WTC11 (cell line): ENCODE measurements at regions not wholly inside any gene's neighbourhood (a gene's known extent, or its start where the extent isn't known, plus 50 kb on each side); places are given as distances from the start of the nearest gene placed in this dataset.

Experiments used
- ATAC-seq: fragments of 200-7000 bp; cut with Tn5 transposase; 2 replicates; pipeline ENCODE4 v1.10.0; 2021; ENCODE audit warnings: mild to moderate bottlenecking, moderate library complexity
- CTCF ChIA-PET: fragments of 300-600 bp; sonication (Branson Sonifier 250); formaldehyde crosslinking; loops from one replicate; lab custom pipeline; 2021; ENCODE audit warnings: antibody characterized with exemption; lab: Charles Lee
- POLR2A ChIA-PET: fragments of 350-600 bp; sonication (Branson Sonifier 250); formaldehyde crosslinking; loops from one replicate; lab custom pipeline; 2021; ENCODE audit warnings: antibody characterized with exemption; lab: Charles Lee
- DNase-seq: peaks from one replicate; pipeline ENCODE4 v3.0.0; 2021; ENCODE audit warnings: low spot score
- H3K27ac Mint-ChIP-seq: 2 replicates; pipeline ENCODE4 v1.8.0; 2021; ENCODE audit warnings: mixed read lengths
- H3K27me3 Mint-ChIP-seq: 2 replicates; pipeline ENCODE4 v1.8.0; 2021; ENCODE audit warnings: low read depth, mild to moderate bottlenecking, moderate library complexity, mixed read lengths
- H3K36me3 Mint-ChIP-seq: 2 replicates; pipeline ENCODE4 v1.8.0; 2021; ENCODE audit warnings: mixed read lengths
- H3K4me1 Mint-ChIP-seq: 2 replicates; pipeline ENCODE4 v1.8.0; 2022; ENCODE audit warnings: mixed read lengths
- H3K4me3 Mint-ChIP-seq: 2 replicates; pipeline ENCODE4 v1.8.0; 2021; ENCODE audit warnings: mild to moderate bottlenecking, moderate library complexity, mixed read lengths
- H3K9me3 Mint-ChIP-seq: 2 replicates; pipeline ENCODE4 v1.8.0; 2021; ENCODE audit warnings: mixed read lengths
- ATF1 ChIP-seq: sonication (generic); formaldehyde crosslinking; IDR thresholded peaks from 2 replicates; pipeline ENCODE4 v1.8.1; 2023; ENCODE audit warnings: mild to moderate bottlenecking, moderate library complexity, missing genetic modification reagents
- CTCF ChIP-seq: fragments of 200-600 bp; IDR thresholded peaks from 2 replicates; pipeline ENCODE4 v1.8.0; 2022; ENCODE audit warnings: antibody characterized with exemption
- E2F1 ChIP-seq: sonication (generic); formaldehyde crosslinking; IDR thresholded peaks from 2 replicates; pipeline ENCODE4 v1.8.0; 2022; ENCODE audit warnings: mild to moderate bottlenecking, missing genetic modification reagents
- GABPB1 ChIP-seq: sonication (generic); formaldehyde crosslinking; IDR thresholded peaks from 2 replicates; pipeline ENCODE4 v1.8.1; 2023; ENCODE audit warnings: mild to moderate bottlenecking, missing genetic modification reagents
- JAZF1 ChIP-seq: fragments of 250-450 bp; sonication (Bioruptor Pico); IDR thresholded peaks from 2 replicates; pipeline ENCODE4 v1.9.0; 2021; ENCODE audit warnings: moderate library complexity, mild to moderate bottlenecking, inconsistent platforms
- MAX ChIP-seq: sonication (generic); formaldehyde crosslinking; IDR thresholded peaks from 2 replicates; pipeline ENCODE4 v1.8.0; 2022; ENCODE audit warnings: mild to moderate bottlenecking, missing genetic modification reagents
- PRDM15 ChIP-seq: sonication (generic); formaldehyde crosslinking; IDR thresholded peaks from 2 replicates; pipeline ENCODE4 v1.8.0; 2022; ENCODE audit warnings: missing genetic modification reagents
- ZNF138 ChIP-seq: sonication (generic); formaldehyde crosslinking; conservative IDR thresholded peaks from 2 replicates; pipeline ENCODE4 v1.8.1; 2022; ENCODE audit warnings: mild to moderate bottlenecking, moderate library complexity, missing genetic modification reagents
- ZNF281 ChIP-seq: sonication (generic); formaldehyde crosslinking; IDR thresholded peaks from 2 replicates; pipeline ENCODE4 v1.8.0; 2023; ENCODE audit warnings: mild to moderate bottlenecking, missing genetic modification reagents
- ZNF423 ChIP-seq: fragments of 250-450 bp; sonication (Bioruptor Pico); IDR thresholded peaks from 2 replicates; pipeline ENCODE4 v2.1.2; 2022; ENCODE audit warnings: mild to moderate bottlenecking, moderate library complexity
- TF ChIP-seq, protein P1 (sequence below): sonication (generic); formaldehyde crosslinking; IDR thresholded peaks from 2 replicates; pipeline ENCODE4 v1.8.1; 2022; ENCODE audit warnings: missing genetic modification reagents, borderline replicate concordance
- TF ChIP-seq, protein P2 (sequence below): fragments of 250-450 bp; sonication (Bioruptor Pico); IDR thresholded peaks from 2 replicates; pipeline ENCODE4 v1.8.0; 2021; ENCODE audit warnings: mild to moderate bottlenecking
- TF ChIP-seq, protein P3 (sequence below): fragments of 250-450 bp; sonication (Bioruptor Pico); IDR thresholded peaks from 2 replicates; pipeline ENCODE4 v2.1.2; 2022; ENCODE audit warnings: mild to moderate bottlenecking, moderate library complexity
- TF ChIP-seq, protein P4 (sequence below): fragments of 250-450 bp; sonication (Bioruptor Pico); IDR thresholded peaks from 2 replicates; pipeline ENCODE4 v1.9.0; 2021; ENCODE audit warnings: mild to moderate bottlenecking
- TF ChIP-seq, protein P5 (sequence below): sonication (generic); formaldehyde crosslinking; IDR thresholded peaks from 2 replicates; pipeline ENCODE4 v1.8.0; 2022; ENCODE audit warnings: mild to moderate bottlenecking, missing genetic modification reagents

GRCh38 chr6:91941838-91942237, 1355.0 kb upstream of the MAP3K7 start (continued):
- TF ChIP-seq CTCF (no peak), ZNF138 (CRISPR knock-in tag) (no peak), GABPB1 (no peak), JAZF1 (no peak), ZNF423 (CRISPR knock-in tag) (no peak)
- TF ChIP-seq, protein P1, sequence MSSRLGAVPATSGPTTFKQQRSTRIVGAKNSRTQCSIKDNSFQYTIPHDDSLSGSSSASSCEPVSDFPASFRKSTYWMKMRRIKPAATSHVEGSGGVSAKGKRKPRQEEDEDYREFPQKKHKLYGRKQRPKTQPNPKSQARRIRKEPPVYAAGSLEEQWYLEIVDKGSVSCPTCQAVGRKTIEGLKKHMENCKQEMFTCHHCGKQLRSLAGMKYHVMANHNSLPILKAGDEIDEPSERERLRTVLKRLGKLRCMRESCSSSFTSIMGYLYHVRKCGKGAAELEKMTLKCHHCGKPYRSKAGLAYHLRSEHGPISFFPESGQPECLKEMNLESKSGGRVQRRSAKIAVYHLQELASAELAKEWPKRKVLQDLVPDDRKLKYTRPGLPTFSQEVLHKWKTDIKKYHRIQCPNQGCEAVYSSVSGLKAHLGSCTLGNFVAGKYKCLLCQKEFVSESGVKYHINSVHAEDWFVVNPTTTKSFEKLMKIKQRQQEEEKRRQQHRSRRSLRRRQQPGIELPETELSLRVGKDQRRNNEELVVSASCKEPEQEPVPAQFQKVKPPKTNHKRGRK: no peak
- TF ChIP-seq, protein P2, sequence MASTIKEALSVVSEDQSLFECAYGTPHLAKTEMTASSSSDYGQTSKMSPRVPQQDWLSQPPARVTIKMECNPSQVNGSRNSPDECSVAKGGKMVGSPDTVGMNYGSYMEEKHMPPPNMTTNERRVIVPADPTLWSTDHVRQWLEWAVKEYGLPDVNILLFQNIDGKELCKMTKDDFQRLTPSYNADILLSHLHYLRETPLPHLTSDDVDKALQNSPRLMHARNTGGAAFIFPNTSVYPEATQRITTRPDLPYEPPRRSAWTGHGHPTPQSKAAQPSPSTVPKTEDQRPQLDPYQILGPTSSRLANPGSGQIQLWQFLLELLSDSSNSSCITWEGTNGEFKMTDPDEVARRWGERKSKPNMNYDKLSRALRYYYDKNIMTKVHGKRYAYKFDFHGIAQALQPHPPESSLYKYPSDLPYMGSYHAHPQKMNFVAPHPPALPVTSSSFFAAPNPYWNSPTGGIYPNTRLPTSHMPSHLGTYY (CRISPR knock-in tag): no peak

DNA sequence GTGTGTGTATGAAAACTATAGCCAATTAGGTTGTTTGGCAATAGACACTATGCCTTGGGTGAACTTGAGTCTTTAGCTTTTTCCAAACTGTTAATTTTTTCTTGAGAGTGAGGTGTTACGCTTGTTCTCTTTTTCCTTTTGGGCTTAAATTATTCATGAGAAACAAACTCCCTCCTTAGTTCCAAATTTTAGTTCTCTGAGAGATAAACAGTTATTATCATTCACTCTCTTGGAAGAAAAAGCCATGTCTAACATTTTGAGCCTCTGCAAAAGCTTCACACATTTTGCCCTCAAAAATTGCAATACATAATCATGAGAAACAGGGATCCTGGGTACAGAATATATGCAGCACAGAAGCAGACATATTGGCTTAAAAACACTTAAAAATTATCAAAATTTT, 1353.9 kb upstream of the MAP3K7 start:
- peaks cover 7% of the 10 kb centered on the region; the same call in 1 of the 2 replicates for H3K4me1 Mint-ChIP-seq
- TF ChIP-seq, protein P3, sequence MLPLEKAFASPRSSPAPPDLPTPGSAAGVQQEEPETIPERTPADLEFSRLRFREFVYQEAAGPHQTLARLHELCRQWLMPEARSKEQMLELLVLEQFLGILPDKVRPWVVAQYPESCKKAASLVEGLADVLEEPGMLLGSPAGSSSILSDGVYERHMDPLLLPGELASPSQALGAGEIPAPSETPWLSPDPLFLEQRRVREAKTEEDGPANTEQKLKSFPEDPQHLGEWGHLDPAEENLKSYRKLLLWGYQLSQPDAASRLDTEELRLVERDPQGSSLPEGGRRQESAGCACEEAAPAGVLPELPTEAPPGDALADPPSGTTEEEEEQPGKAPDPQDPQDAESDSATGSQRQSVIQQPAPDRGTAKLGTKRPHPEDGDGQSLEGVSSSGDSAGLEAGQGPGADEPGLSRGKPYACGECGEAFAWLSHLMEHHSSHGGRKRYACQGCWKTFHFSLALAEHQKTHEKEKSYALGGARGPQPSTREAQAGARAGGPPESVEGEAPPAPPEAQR: no peak
- no peak for TF ChIP-seq E2F1
- no peak for TF ChIP-seq ZNF281 (CRISPR knock-in tag)
- TF ChIP-seq ATF1 (CRISPR knock-in tag): no peak
- ChIA-PET POLR2A (no interaction called here), CTCF (no interaction called here)
- no peaks in the 10 kb centered on the region for H3K27me3 Mint-ChIP-seq
- no peak overlapping the region for H3K27ac Mint-ChIP-seq
- ATAC-seq (no peak), DNase-seq (no peak)
- peaks cover 22% of the 10 kb centered on the region for H3K9me3 Mint-ChIP-seq
- peaks cover 5% of the 10 kb centered on the region; the same call in 1 of the 2 replicates for H3K36me3 Mint-ChIP-seq
- no peak overlapping the region for H3K4me3 Mint-ChIP-seq

- DNase-seq (no peak), ATAC-seq (no peak)
- no peaks in the 10 kb centered on the region for H3K4me1 Mint-ChIP-seq
- no peak overlapping the region for H3K4me3 Mint-ChIP-seq
- no peak overlapping the region for H3K27ac Mint-ChIP-seq
- 0 out of 2 replicates have a peak, but pooled peaks cover 5% of the 10 kb centered on the region for H3K36me3 Mint-ChIP-seq
- H3K27me3 Mint-ChIP-seq: no peaks in the 10 kb centered on the region; the same call in 1 of the 2 replicates
- POLR2A ChIA-PET: no interaction called here
- CTCF ChIA-PET: no interaction called here
- H3K9me3 Mint-ChIP-seq: peaks cover 19% of the 10 kb centered on the region
- TF ChIP-seq, protein P4, sequence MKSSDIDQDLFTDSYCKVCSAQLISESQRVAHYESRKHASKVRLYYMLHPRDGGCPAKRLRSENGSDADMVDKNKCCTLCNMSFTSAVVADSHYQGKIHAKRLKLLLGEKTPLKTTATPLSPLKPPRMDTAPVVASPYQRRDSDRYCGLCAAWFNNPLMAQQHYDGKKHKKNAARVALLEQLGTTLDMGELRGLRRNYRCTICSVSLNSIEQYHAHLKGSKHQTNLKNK (CRISPR knock-in tag): no peak
- TF ChIP-seq MAX (CRISPR knock-in tag) (no peak), PRDM15 (no peak), JAZF1 (no peak)
- TF ChIP-seq, protein P5, sequence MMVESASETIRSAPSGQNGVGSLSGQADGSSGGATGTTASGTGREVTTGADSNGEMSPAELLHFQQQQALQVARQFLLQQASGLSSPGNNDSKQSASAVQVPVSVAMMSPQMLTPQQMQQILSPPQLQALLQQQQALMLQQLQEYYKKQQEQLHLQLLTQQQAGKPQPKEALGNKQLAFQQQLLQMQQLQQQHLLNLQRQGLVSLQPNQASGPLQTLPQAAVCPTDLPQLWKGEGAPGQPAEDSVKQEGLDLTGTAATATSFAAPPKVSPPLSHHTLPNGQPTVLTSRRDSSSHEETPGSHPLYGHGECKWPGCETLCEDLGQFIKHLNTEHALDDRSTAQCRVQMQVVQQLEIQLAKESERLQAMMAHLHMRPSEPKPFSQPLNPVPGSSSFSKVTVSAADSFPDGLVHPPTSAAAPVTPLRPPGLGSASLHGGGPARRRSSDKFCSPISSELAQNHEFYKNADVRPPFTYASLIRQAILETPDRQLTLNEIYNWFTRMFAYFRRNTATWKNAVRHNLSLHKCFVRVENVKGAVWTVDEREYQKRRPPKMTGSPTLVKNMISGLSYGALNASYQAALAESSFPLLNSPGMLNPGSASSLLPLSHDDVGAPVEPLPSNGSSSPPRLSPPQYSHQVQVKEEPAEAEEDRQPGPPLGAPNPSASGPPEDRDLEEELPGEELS (CRISPR knock-in tag): no peak
Observed at GRCh38 chr6:91926827-91927226, 1340.0 kb upstream of the MAP3K7 start.
